OCI-LY7 (cell line): ENCODE measurements at regions not wholly inside any gene's neighbourhood (a gene's known extent, or its start where the extent isn't known, plus 50 kb on each side); places are given as distances from the start of the nearest gene placed in this dataset.

ENCODE experiments used
- BruUV-seq: library from RNA; stranded (reverse); fragments of 400-500 nt; replicated peaks from 2 replicates; lab custom pipeline; 2021; lab: Mats Ljungman, UMichigan
- CTCF ChIA-PET: fragments of 300-600 bp; sonication (Branson Sonifier 250); formaldehyde crosslinking; loops from one replicate; lab custom pipeline; 2022; ENCODE audit warnings: antibody characterized with exemption; ENCODE audit not compliant: unreplicated experiment; lab: Charles Lee
- POLR2A ChIA-PET: fragments of 300-600 bp; sonication (Branson Sonifier 250); formaldehyde crosslinking; loops from one replicate; lab custom pipeline; 2022; ENCODE audit warnings: antibody characterized with exemption; lab: Charles Lee
- DNase-seq: peaks from one replicate; pipeline ENCODE4 v3.0.0-alpha.2; 2015; ENCODE audit warnings: low spot score
- H2AFZ ChIP-seq: fragments of 200-600 bp; sonication (generic), shearing (Covaris generic); 2 replicates; pipeline ENCODE4 v1.6.1; 2014; ENCODE audit warnings: mild to moderate bottlenecking, antibody characterized with exemption, low read length, moderate library complexity
- H3K27ac ChIP-seq: fragments of 200-600 bp; sonication (generic); 2 replicates; pipeline ENCODE4 v1.5.1; 2014; ENCODE audit warnings: mixed run types, low read depth, mild to moderate bottlenecking, moderate library complexity, low read length, inconsistent platforms; ENCODE audit not compliant: poor library complexity, severe bottlenecking
- H3K36me3 ChIP-seq: fragments of 200-600 bp; sonication (generic); 2 replicates; pipeline ENCODE4 v1.6.1; 2014; ENCODE audit warnings: mild to moderate bottlenecking, antibody characterized with exemption, low read length, moderate library complexity, mixed read lengths; ENCODE audit not compliant: insufficient read depth
- H3K4me1 ChIP-seq: fragments of 200-600 bp; sonication (generic); 2 replicates; pipeline ENCODE4 v1.5.1; 2014; ENCODE audit warnings: mild to moderate bottlenecking, low read length; ENCODE audit not compliant: insufficient read depth, poor library complexity, severe bottlenecking
- H3K4me2 ChIP-seq: fragments of 200-600 bp; sonication (generic); 2 replicates; pipeline ENCODE4 v1.6.1; 2014; ENCODE audit warnings: mild to moderate bottlenecking, low read length
- H3K4me3 ChIP-seq: fragments of 200-600 bp; sonication (generic); 2 replicates; pipeline ENCODE4 v1.5.1; 2014; ENCODE audit warnings: mild to moderate bottlenecking, low read depth, low read length; ENCODE audit not compliant: poor library complexity, severe bottlenecking
- H3K79me2 ChIP-seq: fragments of 200-600 bp; sonication (generic); 2 replicates; pipeline ENCODE4 v1.6.1; 2016; ENCODE audit warnings: low read depth, mild to moderate bottlenecking, low read length, moderate library complexity, mixed read lengths; ENCODE audit not compliant: insufficient read depth
- H3K9me2 ChIP-seq: fragments of 200-600 bp; sonication (generic); 2 replicates; pipeline ENCODE4 v1.6.1; 2016; ENCODE audit warnings: mild to moderate bottlenecking, low read length, mixed read lengths; ENCODE audit not compliant: insufficient read depth
- H3K9me3 ChIP-seq: fragments of 200-600 bp; sonication (generic); 2 replicates; pipeline ENCODE4 v1.6.1; 2014; ENCODE audit warnings: mild to moderate bottlenecking, mixed run types, low read length, mixed read lengths
- H4K20me1 ChIP-seq: fragments of 200-600 bp; sonication (generic); 2 replicates; pipeline ENCODE4 v1.6.1; 2014; ENCODE audit warnings: mild to moderate bottlenecking, antibody characterized with exemption, low read length, moderate library complexity, mixed read lengths; ENCODE audit not compliant: insufficient read depth
- EZH2phosphoT487 ChIP-seq: fragments of 200-600 bp; sonication (generic); IDR thresholded peaks from 2 replicates; pipeline ENCODE4 v1.6.1; 2018; ENCODE audit warnings: low read depth, borderline replicate concordance, mild to moderate bottlenecking, mixed run types, antibody characterized with exemption, low read length, moderate library complexity, mixed read lengths
- intact Hi-C: fragments of 100-400 bp; cut with micrococcal nuclease; formaldehyde crosslinking; loops from one replicate; pipeline ENCODE4 v1.10.0; 2022; ENCODE audit not compliant: unreplicated experiment
- TF ChIP-seq, protein P1 (sequence below): fragments of 200-600 bp; sonication (generic); conservative IDR thresholded peaks from 2 replicates; pipeline ENCODE4 v1.5.1; 2014; ENCODE audit warnings: mild to moderate bottlenecking, antibody characterized with exemption, low read length, moderate library complexity, mixed read lengths

- no peak overlapping the region for H3K4me2 ChIP-seq
- ChIA-PET POLR2A (no interaction called here), CTCF (no interaction called here)
- no peak overlapping the region for H3K4me3 ChIP-seq
- no peak overlapping the region for H2AFZ ChIP-seq
- no peaks in the 10 kb centered on the region for H4K20me1 ChIP-seq
- no peak overlapping the region for H3K27ac ChIP-seq
- no peaks in the 10 kb centered on the region for H3K4me1 ChIP-seq
- no peaks in the 10 kb centered on the region for H3K9me2 ChIP-seq
- TF ChIP-seq EZH2phosphoT487: no peak
- TF ChIP-seq, protein P1, sequence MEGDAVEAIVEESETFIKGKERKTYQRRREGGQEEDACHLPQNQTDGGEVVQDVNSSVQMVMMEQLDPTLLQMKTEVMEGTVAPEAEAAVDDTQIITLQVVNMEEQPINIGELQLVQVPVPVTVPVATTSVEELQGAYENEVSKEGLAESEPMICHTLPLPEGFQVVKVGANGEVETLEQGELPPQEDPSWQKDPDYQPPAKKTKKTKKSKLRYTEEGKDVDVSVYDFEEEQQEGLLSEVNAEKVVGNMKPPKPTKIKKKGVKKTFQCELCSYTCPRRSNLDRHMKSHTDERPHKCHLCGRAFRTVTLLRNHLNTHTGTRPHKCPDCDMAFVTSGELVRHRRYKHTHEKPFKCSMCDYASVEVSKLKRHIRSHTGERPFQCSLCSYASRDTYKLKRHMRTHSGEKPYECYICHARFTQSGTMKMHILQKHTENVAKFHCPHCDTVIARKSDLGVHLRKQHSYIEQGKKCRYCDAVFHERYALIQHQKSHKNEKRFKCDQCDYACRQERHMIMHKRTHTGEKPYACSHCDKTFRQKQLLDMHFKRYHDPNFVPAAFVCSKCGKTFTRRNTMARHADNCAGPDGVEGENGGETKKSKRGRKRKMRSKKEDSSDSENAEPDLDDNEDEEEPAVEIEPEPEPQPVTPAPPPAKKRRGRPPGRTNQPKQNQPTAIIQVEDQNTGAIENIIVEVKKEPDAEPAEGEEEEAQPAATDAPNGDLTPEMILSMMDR: no peak
- no TSS peak for BruUV-seq
- H3K79me2 ChIP-seq: no peaks in the 10 kb centered on the region
- no peaks in the 10 kb centered on the region for H3K9me3 ChIP-seq
- intact Hi-C loops: no loop called here
- H3K36me3 ChIP-seq: no peaks in the 10 kb centered on the region
- DNase-seq: no peak
Measured at GRCh38 chr2:158914066-158914465, 54.4 kb upstream of the TANC1 start.

GRCh38 chr2:158914731-158915130 is 53.7 kb upstream of the TANC1 start:
- H3K4me2 ChIP-seq: no peak overlapping the region
- no peaks in the 10 kb centered on the region for H3K9me3 ChIP-seq
- ChIA-PET POLR2A (no interaction called here), CTCF (no interaction called here)
- no peak for DNase-seq
- no peaks in the 10 kb centered on the region for H3K9me2 ChIP-seq
- H2AFZ ChIP-seq: no peak overlapping the region
- no peaks in the 10 kb centered on the region for H4K20me1 ChIP-seq
- H3K27ac ChIP-seq: no peak overlapping the region
- H3K4me1 ChIP-seq: no peaks in the 10 kb centered on the region
- no peak overlapping the region for H3K4me3 ChIP-seq
- TF ChIP-seq, protein P1: no peak
- TF ChIP-seq EZH2phosphoT487: no peak
- intact Hi-C loops: no loop called here
- no peaks in the 10 kb centered on the region for H3K36me3 ChIP-seq
- H3K79me2 ChIP-seq: no peaks in the 10 kb centered on the region
- BruUV-seq: no TSS peak

GRCh38 chr2:158917121-158917520 is 51.3 kb upstream of the TANC1 start:
- Histone ChIP-seq H4K20me1 (no peaks in the 10 kb centered on the region), H3K4me1 (no peaks in the 10 kb centered on the region), H2AFZ (no peak overlapping the region), H3K36me3 (no peaks in the 10 kb centered on the region), H3K4me2 (no peak overlapping the region), H3K27ac (no peak overlapping the region), H3K9me2 (no peaks in the 10 kb centered on the region), H3K9me3 (no peaks in the 10 kb centered on the region), H3K79me2 (no peaks in the 10 kb centered on the region), H3K4me3 (no peak overlapping the region)
- ChIA-PET CTCF (no interaction called here), POLR2A (interaction anchor here (0.7 kb wide), 2 partner anchors 108 to 809 kb away, joined by 3 read pairs; no protein-coding TSS in a partner anchor)
- TF ChIP-seq EZH2phosphoT487: no peak
- TF ChIP-seq, protein P1: no peak
- no peak for DNase-seq
- intact Hi-C loops: no loop called here
- BruUV-seq: no TSS peak
